ENCODE measurements at regions not wholly inside any gene's neighbourhood (a gene's known extent, or its start where the extent isn't known, plus 50 kb on each side); places are given as distances from the start of the nearest gene placed in this dataset.
"Not testable (repeated sequence)": the region's sequence is repeated elsewhere in the genome, so short reads cannot be mapped to it uniquely, and the experiment has no call there.

- Histone ChIP-seq H3K4me1 (ENCODE audit: control insufficient read depth, insufficient read depth, low read length) (no peaks in the 10 kb centered on the region), H3K9ac (ENCODE audit: low read depth, low read length) (no peak overlapping the region), H3K4me3 (ENCODE audit: low read depth, low read length) (no peak overlapping the region), H3K36me3 (ENCODE audit: control insufficient read depth, insufficient read depth, low read length) (no peaks in the 10 kb centered on the region), H3K27me3 (ENCODE audit: control insufficient read depth, insufficient read depth, low read length) (no peaks in the 10 kb centered on the region), H3K9me3 (ENCODE audit: control insufficient read depth, insufficient read depth, low read length) (peaks cover 3% of the 10 kb centered on the region), H3K27ac (ENCODE audit: low read depth, low read length) (no peak overlapping the region)
Observed at GRCh38 chr18:66005831-66006588, 255.2 kb downstream of the CDH7 start.

GRCh38 chr18:65998971-65999700 lies 248.3 kb downstream of the CDH7 start:
- H3K27me3 ChIP-seq (ENCODE audit: control insufficient read depth, insufficient read depth, low read length); H3K4me1 ChIP-seq (ENCODE audit: control insufficient read depth, insufficient read depth, low read length); H3K36me3 ChIP-seq (ENCODE audit: control insufficient read depth, insufficient read depth, low read length); H3K9ac ChIP-seq (ENCODE audit: low read depth, low read length); H3K27ac ChIP-seq (ENCODE audit: low read depth, low read length); H3K9me3 ChIP-seq (ENCODE audit: control insufficient read depth, insufficient read depth, low read length); H3K4me3 ChIP-seq (ENCODE audit: low read depth, low read length): not testable (repeated sequence)

GRCh38 chr18:65995206-65995605 lies 244.4 kb downstream of the CDH7 start:
- no peak overlapping the region for H3K9ac ChIP-seq (ENCODE audit: low read depth, low read length)
- no peaks in the 10 kb centered on the region for H3K36me3 ChIP-seq (ENCODE audit: control insufficient read depth, insufficient read depth, low read length)
- no peaks in the 10 kb centered on the region for H3K27me3 ChIP-seq (ENCODE audit: control insufficient read depth, insufficient read depth, low read length)
- no peaks in the 10 kb centered on the region for H3K9me3 ChIP-seq (ENCODE audit: control insufficient read depth, insufficient read depth, low read length)
- H3K4me3 ChIP-seq (ENCODE audit: low read depth, low read length) = no peak overlapping the region
- no peaks in the 10 kb centered on the region for H3K4me1 ChIP-seq (ENCODE audit: control insufficient read depth, insufficient read depth, low read length)
- no peak overlapping the region for H3K27ac ChIP-seq (ENCODE audit: low read depth, low read length)

- H3K27ac ChIP-seq (ENCODE audit: low read depth, low read length) = no peak overlapping the region
- no peak overlapping the region for H3K9ac ChIP-seq (ENCODE audit: low read depth, low read length)
- 0 out of 2 replicates have a peak, but pooled peaks cover under 1% of the 10 kb centered on the region for H3K4me1 ChIP-seq (ENCODE audit: control insufficient read depth, insufficient read depth, low read length)
- no peaks in the 10 kb centered on the region for H3K27me3 ChIP-seq (ENCODE audit: control insufficient read depth, insufficient read depth, low read length)
- no peak overlapping the region for H3K4me3 ChIP-seq (ENCODE audit: low read depth, low read length)
- no peaks in the 10 kb centered on the region for H3K36me3 ChIP-seq (ENCODE audit: control insufficient read depth, insufficient read depth, low read length)
- no peaks in the 10 kb centered on the region for H3K9me3 ChIP-seq (ENCODE audit: control insufficient read depth, insufficient read depth, low read length)
Observed at GRCh38 chr18:65994302-65994701, 243.5 kb downstream of the CDH7 start.

- no peaks in the 10 kb centered on the region for H3K9me3 ChIP-seq (ENCODE audit: control insufficient read depth, insufficient read depth, low read length)
- H3K27ac ChIP-seq (ENCODE audit: low read depth, low read length) = no peak overlapping the region
- no peaks in the 10 kb centered on the region for H3K36me3 ChIP-seq (ENCODE audit: control insufficient read depth, insufficient read depth, low read length)
- no peak overlapping the region for H3K9ac ChIP-seq (ENCODE audit: low read depth, low read length)
- peaks cover 9% of the 10 kb centered on the region; the same call in 1 of the 2 replicates for H3K4me1 ChIP-seq (ENCODE audit: control insufficient read depth, insufficient read depth, low read length)
- no peak overlapping the region for H3K4me3 ChIP-seq (ENCODE audit: low read depth, low read length)
- H3K27me3 ChIP-seq (ENCODE audit: control insufficient read depth, insufficient read depth, low read length) = no peaks in the 10 kb centered on the region
Observed at GRCh38 chr18:65990944-65991708, 240.3 kb downstream of the CDH7 start.

GRCh38 chr18:65990174-65990690 lies 239.4 kb downstream of the CDH7 start:
- H3K9ac ChIP-seq (ENCODE audit: low read depth, low read length) = no peak overlapping the region
- H3K27ac ChIP-seq (ENCODE audit: low read depth, low read length) = no peak overlapping the region
- H3K27me3 ChIP-seq (ENCODE audit: control insufficient read depth, insufficient read depth, low read length) = no peaks in the 10 kb centered on the region
- no peaks in the 10 kb centered on the region for H3K9me3 ChIP-seq (ENCODE audit: control insufficient read depth, insufficient read depth, low read length)
- peaks cover 9% of the 10 kb centered on the region; the same call in 1 of the 2 replicates for H3K4me1 ChIP-seq (ENCODE audit: control insufficient read depth, insufficient read depth, low read length)
- H3K36me3 ChIP-seq (ENCODE audit: control insufficient read depth, insufficient read depth, low read length) = no peaks in the 10 kb centered on the region
- no peak overlapping the region for H3K4me3 ChIP-seq (ENCODE audit: low read depth, low read length)

- H3K9ac ChIP-seq (ENCODE audit: low read depth, low read length) = no peak overlapping the region
- H3K4me1 ChIP-seq (ENCODE audit: control insufficient read depth, insufficient read depth, low read length) = peaks cover 9% of the 10 kb centered on the region; the same call in 1 of the 2 replicates
- H3K36me3 ChIP-seq (ENCODE audit: control insufficient read depth, insufficient read depth, low read length) = no peaks in the 10 kb centered on the region
Observed at GRCh38 chr18:65988972-65989371, 238.2 kb downstream of the CDH7 start.

GRCh38 chr18:65988386-65988785 lies 237.6 kb downstream of the CDH7 start:
- no peak overlapping the region for H3K4me3 ChIP-seq (ENCODE audit: low read depth, low read length)
- no peak overlapping the region for H3K27ac ChIP-seq (ENCODE audit: low read depth, low read length)
- no peaks in the 10 kb centered on the region for H3K27me3 ChIP-seq (ENCODE audit: control insufficient read depth, insufficient read depth, low read length)
- no peaks in the 10 kb centered on the region for H3K9me3 ChIP-seq (ENCODE audit: control insufficient read depth, insufficient read depth, low read length)
- no peak overlapping the region for H3K9ac ChIP-seq (ENCODE audit: low read depth, low read length)
- no peaks in the 10 kb centered on the region for H3K36me3 ChIP-seq (ENCODE audit: control insufficient read depth, insufficient read depth, low read length)
- peaks cover 9% of the 10 kb centered on the region; the same call in 1 of the 2 replicates for H3K4me1 ChIP-seq (ENCODE audit: control insufficient read depth, insufficient read depth, low read length)

More at GRCh38 chr18:65988972-65989371, 238.2 kb downstream of the CDH7 start:
- H3K27me3 ChIP-seq (ENCODE audit: control insufficient read depth, insufficient read depth, low read length) = no peaks in the 10 kb centered on the region
- no peak overlapping the region for H3K27ac ChIP-seq (ENCODE audit: low read depth, low read length)
- no peak overlapping the region for H3K4me3 ChIP-seq (ENCODE audit: low read depth, low read length)
- H3K9me3 ChIP-seq (ENCODE audit: control insufficient read depth, insufficient read depth, low read length) = no peaks in the 10 kb centered on the region

- no peaks in the 10 kb centered on the region for H3K27me3 ChIP-seq (ENCODE audit: control insufficient read depth, insufficient read depth, low read length)
- H3K4me3 ChIP-seq (ENCODE audit: low read depth, low read length) = no peak overlapping the region
- H3K9ac ChIP-seq (ENCODE audit: low read depth, low read length) = no peak overlapping the region
- no peak overlapping the region for H3K27ac ChIP-seq (ENCODE audit: low read depth, low read length)
- H3K9me3 ChIP-seq (ENCODE audit: control insufficient read depth, insufficient read depth, low read length) = no peaks in the 10 kb centered on the region; the same call in 1 of the 2 replicates
- no peaks in the 10 kb centered on the region for H3K36me3 ChIP-seq (ENCODE audit: control insufficient read depth, insufficient read depth, low read length)
- peaks cover 6% of the 10 kb centered on the region; the same call in 1 of the 2 replicates for H3K4me1 ChIP-seq (ENCODE audit: control insufficient read depth, insufficient read depth, low read length)
Observed at GRCh38 chr18:65983750-65984149, 232.9 kb downstream of the CDH7 start.

- no peaks in the 10 kb centered on the region for H3K36me3 ChIP-seq (ENCODE audit: control insufficient read depth, insufficient read depth, low read length)
- H3K27ac ChIP-seq (ENCODE audit: low read depth, low read length) = no peak overlapping the region
- no peak overlapping the region for H3K4me3 ChIP-seq (ENCODE audit: low read depth, low read length)
- no peaks in the 10 kb centered on the region for H3K27me3 ChIP-seq (ENCODE audit: control insufficient read depth, insufficient read depth, low read length)
- H3K4me1 ChIP-seq (ENCODE audit: control insufficient read depth, insufficient read depth, low read length) = no peaks in the 10 kb centered on the region
- no peaks in the 10 kb centered on the region for H3K9me3 ChIP-seq (ENCODE audit: control insufficient read depth, insufficient read depth, low read length)
- H3K9ac ChIP-seq (ENCODE audit: low read depth, low read length) = no peak overlapping the region
Observed at GRCh38 chr18:65975536-65975935, 224.7 kb downstream of the CDH7 start.
